Gastroesophageal sphincter (tissue), 3 donors: ENCODE measurements at regions not wholly inside any gene's neighbourhood (a gene's known extent, or its start where the extent isn't known, plus 50 kb on each side); places are given as distances from the start of the nearest gene placed in this dataset.

Experiments used
- EP300 ChIP-seq: sonication (generic); formaldehyde crosslinking; IDR thresholded peaks from one replicate; pipeline ENCODE4 v1.6.1; 2017; ENCODE audit warnings: antibody characterized with exemption, mild to moderate bottlenecking
- POLR2A ChIP-seq, 2 donors: fragments of 450-650 bp; IDR thresholded peaks; one replicate each; pipeline ENCODE4 v1.6.1; 2017; ENCODE audit warnings: antibody characterized with exemption in 2 of 2, mild to moderate bottlenecking in 2 of 2, moderate library complexity in 1 of 2
- POLR2AphosphoS5 ChIP-seq: sonication (generic); formaldehyde crosslinking; IDR thresholded peaks from one replicate; pipeline ENCODE4 v1.6.1; 2017; ENCODE audit warnings: antibody characterized with exemption
- TF ChIP-seq, protein P1 (sequence below), 4 experiments: fragments of 200-600 bp in 2 of 4; fragments of 450-650 bp in 2 of 4; sonication (generic) in 1 of 4; IDR thresholded peaks; one replicate each; pipeline ENCODE4 v1.5.1; 2017 to 2019; ENCODE audit warnings: antibody characterized with exemption in 4 of 4, mild to moderate bottlenecking in 2 of 4, moderate library complexity in 2 of 4

DNA sequence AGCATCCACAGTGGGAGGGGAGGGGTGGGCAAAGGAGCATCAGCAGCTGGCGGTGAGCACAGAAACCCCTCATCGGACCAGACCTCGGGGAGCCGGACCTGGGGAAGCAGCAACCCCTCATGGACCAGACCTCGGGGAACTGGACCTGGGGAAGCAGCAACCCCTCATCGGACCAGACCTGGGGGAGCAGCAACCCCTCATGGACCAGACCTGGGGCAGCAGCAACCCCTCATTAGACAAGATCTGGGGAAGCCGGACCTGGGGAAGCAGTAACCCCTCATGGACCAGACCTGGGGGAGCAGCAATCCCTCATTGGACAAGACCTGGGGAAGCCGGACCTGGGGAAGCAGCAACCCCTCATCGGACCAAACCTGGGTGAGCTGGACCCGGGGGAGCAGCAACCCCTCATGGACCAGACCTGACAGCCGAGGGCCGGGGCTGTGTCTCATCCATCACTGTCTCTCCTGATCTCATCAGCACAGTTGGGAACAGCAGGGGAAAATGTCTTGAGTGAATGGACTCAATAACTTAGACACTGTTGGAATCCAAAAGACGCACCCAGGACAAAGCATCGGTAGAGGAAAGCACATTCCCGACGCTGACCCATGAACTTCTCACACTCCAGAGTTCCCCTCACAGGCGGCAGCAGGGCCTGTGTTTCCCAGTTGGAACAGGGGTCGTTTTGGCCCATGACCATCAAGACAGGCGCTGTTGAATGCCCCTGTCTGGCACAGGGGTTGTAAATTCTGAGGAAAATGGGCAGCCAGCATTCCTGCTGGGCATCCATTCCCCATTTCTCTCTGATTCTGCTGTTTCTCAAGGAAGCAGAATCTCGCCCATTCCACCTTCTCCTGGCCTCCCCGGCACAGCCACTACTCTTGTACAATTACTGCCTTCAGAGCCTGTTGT is 1494.6 kb downstream of the TBC1D22A start:
- TF ChIP-seq, protein P1, sequence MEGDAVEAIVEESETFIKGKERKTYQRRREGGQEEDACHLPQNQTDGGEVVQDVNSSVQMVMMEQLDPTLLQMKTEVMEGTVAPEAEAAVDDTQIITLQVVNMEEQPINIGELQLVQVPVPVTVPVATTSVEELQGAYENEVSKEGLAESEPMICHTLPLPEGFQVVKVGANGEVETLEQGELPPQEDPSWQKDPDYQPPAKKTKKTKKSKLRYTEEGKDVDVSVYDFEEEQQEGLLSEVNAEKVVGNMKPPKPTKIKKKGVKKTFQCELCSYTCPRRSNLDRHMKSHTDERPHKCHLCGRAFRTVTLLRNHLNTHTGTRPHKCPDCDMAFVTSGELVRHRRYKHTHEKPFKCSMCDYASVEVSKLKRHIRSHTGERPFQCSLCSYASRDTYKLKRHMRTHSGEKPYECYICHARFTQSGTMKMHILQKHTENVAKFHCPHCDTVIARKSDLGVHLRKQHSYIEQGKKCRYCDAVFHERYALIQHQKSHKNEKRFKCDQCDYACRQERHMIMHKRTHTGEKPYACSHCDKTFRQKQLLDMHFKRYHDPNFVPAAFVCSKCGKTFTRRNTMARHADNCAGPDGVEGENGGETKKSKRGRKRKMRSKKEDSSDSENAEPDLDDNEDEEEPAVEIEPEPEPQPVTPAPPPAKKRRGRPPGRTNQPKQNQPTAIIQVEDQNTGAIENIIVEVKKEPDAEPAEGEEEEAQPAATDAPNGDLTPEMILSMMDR (IDR thresholded peaks at IDR 0.05): no peak
- TF ChIP-seq POLR2A (IDR thresholded peaks at IDR 0.05): no peak
- no peak for TF ChIP-seq POLR2AphosphoS5
- no peak for TF ChIP-seq EP300
